SK-N-SH treated with all-trans-retinoic acid at 6 μM for 48 hours (cell line): ENCODE measurements at regions not wholly inside any gene's neighbourhood (a gene's known extent, or its start where the extent isn't known, plus 50 kb on each side); places are given as distances from the start of the nearest gene placed in this dataset.

Source experiments
- ATAC-seq: fragments of 200-7000 bp; cut with Tn5 transposase; 3 replicates; pipeline ENCODE4 v1.9.1; 2020; ENCODE audit warnings: mild to moderate bottlenecking, moderate library complexity
- ARNTL ChIP-seq: fragments of 450-650 bp; formaldehyde crosslinking; IDR thresholded peaks from 2 replicates; pipeline ENCODE4 v1.5.0; 2020; ENCODE audit warnings: low read depth, mild to moderate bottlenecking, moderate library complexity, borderline replicate concordance
- BACH2 ChIP-seq: fragments of 250-450 bp; sonication (Bioruptor Pico); IDR thresholded peaks from 2 replicates; pipeline ENCODE4 v1.9.0; 2021; ENCODE audit warnings: mild to moderate bottlenecking, borderline replicate concordance
- CREB5 ChIP-seq: fragments of 250-450 bp; sonication (Bioruptor Pico); IDR thresholded peaks from 2 replicates; pipeline ENCODE4 v1.5.1; 2020; ENCODE audit warnings: low read depth, mild to moderate bottlenecking, moderate library complexity
- CSDC2 ChIP-seq: fragments of 250-450 bp; sonication (Bioruptor Pico); IDR thresholded peaks from 2 replicates; pipeline ENCODE4 v1.5.0; 2020; ENCODE audit warnings: mild to moderate bottlenecking, moderate library complexity
- CSRNP3 ChIP-seq: fragments of 250-450 bp; sonication (Bioruptor Pico); IDR thresholded peaks from 2 replicates; pipeline ENCODE4 v1.5.1; 2021; ENCODE audit warnings: mild to moderate bottlenecking, moderate library complexity
- ESRRG ChIP-seq: fragments of 250-450 bp; sonication (Bioruptor Pico); IDR thresholded peaks from 2 replicates; pipeline ENCODE4 v1.6.1; 2021; ENCODE audit warnings: mild to moderate bottlenecking
- GLIS3 ChIP-seq: fragments of 250-450 bp; sonication (Bioruptor Pico); IDR thresholded peaks from 2 replicates; pipeline ENCODE4 v1.5.0; 2020; ENCODE audit warnings: mild to moderate bottlenecking, moderate library complexity
- ISL1 ChIP-seq: fragments of 250-450 bp; sonication (Bioruptor Pico); IDR thresholded peaks from 2 replicates; pipeline ENCODE4 v2.1.2; 2022; ENCODE audit warnings: mild to moderate bottlenecking, moderate library complexity
- OSR1 ChIP-seq: fragments of 250-450 bp; sonication (Bioruptor Pico); IDR thresholded peaks from 2 replicates; pipeline ENCODE4 v1.8.0; 2022; ENCODE audit warnings: moderate library complexity, mild to moderate bottlenecking, inconsistent platforms
- PATZ1 ChIP-seq: fragments of 250-450 bp; sonication (Bioruptor Pico); IDR thresholded peaks from 2 replicates; pipeline ENCODE4 v1.8.0; 2020; ENCODE audit warnings: mild to moderate bottlenecking, moderate library complexity, borderline replicate concordance
- PPARA ChIP-seq: fragments of 250-450 bp; sonication (Bioruptor Pico); IDR thresholded peaks from 2 replicates; pipeline ENCODE4 v1.5.0; 2020; ENCODE audit warnings: mild to moderate bottlenecking, borderline replicate concordance
- TCF4 ChIP-seq: fragments of 250-450 bp; sonication (Bioruptor Pico); IDR thresholded peaks from 2 replicates; pipeline ENCODE4 v1.8.0; 2021; ENCODE audit warnings: mild to moderate bottlenecking, moderate library complexity, borderline replicate concordance
- TOX ChIP-seq: fragments of 250-450 bp; sonication (Bioruptor Pico); IDR thresholded peaks from 2 replicates; pipeline ENCODE4 v1.8.0; 2021; ENCODE audit warnings: mild to moderate bottlenecking, moderate library complexity, borderline replicate concordance
- TSHZ2 ChIP-seq: fragments of 250-450 bp; sonication (Bioruptor Pico); IDR thresholded peaks from 2 replicates; pipeline ENCODE4 v1.5.0; 2020; ENCODE audit warnings: mild to moderate bottlenecking, moderate library complexity
- ZFP3 ChIP-seq: fragments of 250-450 bp; sonication (Bioruptor Pico); IDR thresholded peaks from 2 replicates; pipeline ENCODE4 v1.5.0; 2020; ENCODE audit warnings: mild to moderate bottlenecking, moderate library complexity
- ZFP30 ChIP-seq: fragments of 450-650 bp; formaldehyde crosslinking; IDR thresholded peaks from 2 replicates; pipeline ENCODE4 v1.5.0; 2022; ENCODE audit warnings: mild to moderate bottlenecking, moderate library complexity
- ZNF565 ChIP-seq: fragments of 450-650 bp; formaldehyde crosslinking; conservative IDR thresholded peaks from 2 replicates; pipeline ENCODE4 v1.5.0; 2020; ENCODE audit warnings: low read depth, mild to moderate bottlenecking, moderate library complexity
- ZNF70 ChIP-seq: fragments of 450-650 bp; formaldehyde crosslinking; IDR thresholded peaks from 2 replicates; pipeline ENCODE4 v1.5.0; 2020; ENCODE audit warnings: mild to moderate bottlenecking, moderate library complexity
- ZNF8 ChIP-seq: fragments of 450-650 bp; formaldehyde crosslinking; IDR thresholded peaks from 2 replicates; pipeline ENCODE4 v1.5.0; 2020; ENCODE audit warnings: mild to moderate bottlenecking, moderate library complexity

GRCh38 chr2:136444323-136444722 lies 321.0 kb upstream of the THSD7B start:
- no peak for TF ChIP-seq PPARA
- TF ChIP-seq ZNF70 (CRISPR knock-in tag): no peak
- TF ChIP-seq CREB5: no peak
- TF ChIP-seq CSRNP3 (CRISPR knock-in tag): no peak
- no peak for TF ChIP-seq ESRRG (CRISPR knock-in tag)
- no peak for TF ChIP-seq TSHZ2
- TF ChIP-seq ZFP30 (CRISPR knock-in tag): no peak
- no peak for TF ChIP-seq ZFP3
- no peak for TF ChIP-seq CSDC2 (CRISPR knock-in tag)
- no peak for TF ChIP-seq BACH2 (CRISPR knock-in tag)
- no peak for TF ChIP-seq ZNF565 (CRISPR knock-in tag)
- TF ChIP-seq ZNF8 (CRISPR knock-in tag): no peak
- no peak for TF ChIP-seq OSR1 (CRISPR knock-in tag)
- TF ChIP-seq ISL1: no peak
- TF ChIP-seq TOX (CRISPR knock-in tag): no peak
- no peak for TF ChIP-seq GLIS3 (CRISPR knock-in tag)
- ATAC-seq: no peak

GRCh38 chr2:136443661-136444060 lies 321.7 kb upstream of the THSD7B start:
- no peak for ATAC-seq

More at GRCh38 chr2:136443661-136444060, 321.7 kb upstream of the THSD7B start:
- no peak for TF ChIP-seq BACH2 (CRISPR knock-in tag)
- TF ChIP-seq TCF4 (CRISPR knock-in tag): no peak
- TF ChIP-seq TSHZ2: no peak
- no peak for TF ChIP-seq ZNF565 (CRISPR knock-in tag)
- no peak for TF ChIP-seq ZFP3
- no peak for TF ChIP-seq CSDC2 (CRISPR knock-in tag)
- no peak for TF ChIP-seq ARNTL
- no peak for TF ChIP-seq ISL1
- TF ChIP-seq ZNF70 (CRISPR knock-in tag): no peak
- no peak for TF ChIP-seq PATZ1
- TF ChIP-seq ZNF8 (CRISPR knock-in tag): no peak
- TF ChIP-seq GLIS3 (CRISPR knock-in tag): no peak
